Loucy (cell line): ENCODE measurements at regions not wholly inside any gene's neighbourhood (a gene's known extent, or its start where the extent isn't known, plus 50 kb on each side); places are given as distances from the start of the nearest gene placed in this dataset.

Source experiments
- H2AFZ ChIP-seq: fragments of 200-600 bp; sonication (generic); 2 replicates; pipeline ENCODE4 v1.6.0; 2016; ENCODE audit warnings: antibody characterized with exemption, mild to moderate bottlenecking, low read length, moderate library complexity
- H3F3A ChIP-seq: fragments of 200-600 bp; 2 replicates; pipeline ENCODE4 v1.6.0; 2016; ENCODE audit warnings: antibody characterized with exemption, low read depth, mild to moderate bottlenecking
- H3K27me3 ChIP-seq: fragments of 200-600 bp; sonication (generic); 2 replicates; pipeline ENCODE4 v1.6.1; 2014; ENCODE audit warnings: low read length, mild to moderate bottlenecking; ENCODE audit not compliant: insufficient read depth, poor library complexity, severe bottlenecking
- H3K36me3 ChIP-seq: fragments of 200-600 bp; sonication (generic); 2 replicates; pipeline ENCODE4 v1.6.1; 2016; ENCODE audit warnings: low read length; ENCODE audit not compliant: insufficient read depth
- H3K4me1 ChIP-seq: fragments of 200-600 bp; sonication (generic); 2 replicates; pipeline ENCODE4 v1.5.1; 2014; ENCODE audit warnings: low read length, mild to moderate bottlenecking; ENCODE audit not compliant: insufficient read depth, poor library complexity, severe bottlenecking
- H3K4me2 ChIP-seq: fragments of 200-600 bp; sonication (generic); 2 replicates; pipeline ENCODE4 v1.6.0; 2014; ENCODE audit warnings: antibody characterized with exemption, low read length, low read depth, mild to moderate bottlenecking; ENCODE audit not compliant: poor library complexity, severe bottlenecking
- H3K4me3 ChIP-seq: fragments of 200-600 bp; sonication (generic); 2 replicates; pipeline ENCODE4 v1.5.1; 2014; ENCODE audit warnings: low read length, mild to moderate bottlenecking, mixed read lengths; ENCODE audit not compliant: poor library complexity, severe bottlenecking
- H3K79me2 ChIP-seq: fragments of 200-600 bp; sonication (generic); 2 replicates; pipeline ENCODE4 v1.6.1; 2014; ENCODE audit warnings: low read length; ENCODE audit not compliant: insufficient read depth
- H3K9ac ChIP-seq: fragments of 200-600 bp; sonication (generic); 2 replicates; pipeline ENCODE4 v1.6.0; 2014; ENCODE audit warnings: mild to moderate bottlenecking, low read depth, low read length, moderate library complexity; ENCODE audit not compliant: poor library complexity, severe bottlenecking
- H3K9me2 ChIP-seq: fragments of 200-600 bp; sonication (generic); replicated peaks from 2 replicates; pipeline ENCODE4 v1.6.1; 2016; ENCODE audit warnings: low read depth, low read length, mixed read lengths
- H3K9me3 ChIP-seq: fragments of 200-600 bp; sonication (generic); 2 replicates; pipeline ENCODE4 v1.6.1; 2014; ENCODE audit warnings: mild to moderate bottlenecking, antibody characterized with exemption, low read length, low read depth; ENCODE audit not compliant: insufficient read depth
- H4K20me1 ChIP-seq: fragments of 200-600 bp; sonication (generic); 2 replicates; pipeline ENCODE4 v1.6.0; 2014; ENCODE audit warnings: antibody characterized with exemption, low read length, mild to moderate bottlenecking; ENCODE audit not compliant: insufficient read depth, poor library complexity, severe bottlenecking
- EZH2phosphoT487 ChIP-seq: fragments of 200-600 bp; IDR thresholded peaks from 2 replicates; pipeline ENCODE4 v1.6.1; 2018; ENCODE audit warnings: antibody characterized with exemption, mild to moderate bottlenecking, moderate library complexity, borderline replicate concordance
- TF ChIP-seq, protein P1 (sequence below): fragments of 200-600 bp; sonication (generic); conservative IDR thresholded peaks from 2 replicates; pipeline ENCODE4 v1.5.1; 2014; ENCODE audit warnings: mild to moderate bottlenecking, antibody characterized with exemption, low read length

DNA sequence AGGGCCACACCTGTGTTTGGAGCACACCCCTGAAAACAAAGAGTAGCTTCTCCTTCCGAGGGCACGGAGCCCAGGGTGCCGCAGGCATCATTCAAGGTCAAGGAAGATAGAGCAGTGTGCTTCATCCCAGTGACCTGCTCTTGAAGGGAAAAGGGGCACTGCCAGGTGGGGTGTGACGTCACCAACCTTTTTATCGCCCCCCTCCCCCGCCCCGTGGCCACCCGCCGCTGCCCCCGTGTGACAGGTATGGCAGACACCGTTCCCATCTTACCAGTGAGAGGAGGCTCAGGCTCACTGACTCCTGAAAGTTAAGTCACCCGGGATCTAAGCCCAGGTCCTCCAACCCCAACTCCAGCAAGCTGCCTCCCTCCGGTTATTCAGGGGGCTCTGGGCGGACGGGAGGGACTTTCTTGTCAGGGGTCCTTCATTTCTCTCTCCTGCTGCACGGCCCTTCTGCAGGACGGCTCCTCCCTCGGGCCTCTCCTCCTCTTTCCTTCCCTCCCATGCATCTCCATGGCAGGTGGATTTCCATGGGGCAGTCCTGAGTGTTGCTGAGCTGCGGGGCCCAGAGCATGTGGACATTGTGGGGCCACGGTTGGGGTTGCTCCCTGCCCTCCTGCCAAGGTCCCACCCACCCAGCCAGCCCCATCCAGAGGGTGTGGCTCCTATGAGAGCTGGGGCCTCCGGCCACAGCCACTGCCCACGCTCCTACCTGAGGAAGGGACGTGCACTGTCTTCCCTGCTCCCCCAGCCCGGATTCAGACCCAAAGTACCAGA is 114.1 kb upstream of the HDAC4 start:
- no peaks in the 10 kb centered on the region for H4K20me1 ChIP-seq
- H3K9ac ChIP-seq: no peak overlapping the region
- H3K79me2 ChIP-seq: no peaks in the 10 kb centered on the region
- no peak overlapping the region for H3K4me2 ChIP-seq
- H3K4me3 ChIP-seq: no peak overlapping the region
- no peak overlapping the region for H2AFZ ChIP-seq
- H3K9me2 ChIP-seq: no peaks in the 10 kb centered on the region
- H3K9me3 ChIP-seq: peaks cover 8% of the 10 kb centered on the region; the same call in 1 of the 2 replicates
- TF ChIP-seq, protein P1, sequence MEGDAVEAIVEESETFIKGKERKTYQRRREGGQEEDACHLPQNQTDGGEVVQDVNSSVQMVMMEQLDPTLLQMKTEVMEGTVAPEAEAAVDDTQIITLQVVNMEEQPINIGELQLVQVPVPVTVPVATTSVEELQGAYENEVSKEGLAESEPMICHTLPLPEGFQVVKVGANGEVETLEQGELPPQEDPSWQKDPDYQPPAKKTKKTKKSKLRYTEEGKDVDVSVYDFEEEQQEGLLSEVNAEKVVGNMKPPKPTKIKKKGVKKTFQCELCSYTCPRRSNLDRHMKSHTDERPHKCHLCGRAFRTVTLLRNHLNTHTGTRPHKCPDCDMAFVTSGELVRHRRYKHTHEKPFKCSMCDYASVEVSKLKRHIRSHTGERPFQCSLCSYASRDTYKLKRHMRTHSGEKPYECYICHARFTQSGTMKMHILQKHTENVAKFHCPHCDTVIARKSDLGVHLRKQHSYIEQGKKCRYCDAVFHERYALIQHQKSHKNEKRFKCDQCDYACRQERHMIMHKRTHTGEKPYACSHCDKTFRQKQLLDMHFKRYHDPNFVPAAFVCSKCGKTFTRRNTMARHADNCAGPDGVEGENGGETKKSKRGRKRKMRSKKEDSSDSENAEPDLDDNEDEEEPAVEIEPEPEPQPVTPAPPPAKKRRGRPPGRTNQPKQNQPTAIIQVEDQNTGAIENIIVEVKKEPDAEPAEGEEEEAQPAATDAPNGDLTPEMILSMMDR: no peak
- no peak for TF ChIP-seq EZH2phosphoT487
- no peaks in the 10 kb centered on the region for H3K27me3 ChIP-seq
- H3K4me1 ChIP-seq: no peaks in the 10 kb centered on the region
- H3K36me3 ChIP-seq: no peaks in the 10 kb centered on the region
- no peaks in the 10 kb centered on the region for H3F3A ChIP-seq

DNA sequence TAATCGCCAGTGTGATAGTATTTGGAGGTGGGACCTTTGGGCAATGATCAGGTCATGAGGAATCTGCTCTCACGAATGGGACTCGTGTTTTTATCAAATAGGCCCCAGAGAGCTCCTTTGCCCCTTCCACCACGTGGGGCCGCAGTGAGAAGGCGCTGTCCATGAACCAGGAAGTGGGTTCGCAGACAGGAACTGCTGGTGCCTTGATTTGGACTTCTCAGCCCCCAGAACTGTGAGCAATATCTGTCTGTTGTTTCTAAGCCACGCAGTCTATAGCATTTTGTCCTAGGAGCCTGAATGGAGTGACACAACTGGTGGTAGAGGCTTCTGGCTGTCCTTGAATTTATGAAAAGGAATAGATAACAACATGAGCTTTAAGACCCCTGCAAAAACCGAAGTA is 111.2 kb upstream of the HDAC4 start:
- Histone ChIP-seq H3K36me3 (no peaks in the 10 kb centered on the region), H2AFZ (no peak overlapping the region), H3F3A (no peaks in the 10 kb centered on the region), H3K4me3 (no peak overlapping the region), H3K9me2 (no peaks in the 10 kb centered on the region), H3K4me2 (no peak overlapping the region), H3K9ac (no peak overlapping the region), H3K9me3 (peaks cover 4% of the 10 kb centered on the region; the same call in 1 of the 2 replicates), H3K4me1 (no peaks in the 10 kb centered on the region), H3K27me3 (no peaks in the 10 kb centered on the region), H4K20me1 (no peaks in the 10 kb centered on the region), H3K79me2 (no peaks in the 10 kb centered on the region)
- no peak for TF ChIP-seq EZH2phosphoT487
- TF ChIP-seq, protein P1: no peak

DNA sequence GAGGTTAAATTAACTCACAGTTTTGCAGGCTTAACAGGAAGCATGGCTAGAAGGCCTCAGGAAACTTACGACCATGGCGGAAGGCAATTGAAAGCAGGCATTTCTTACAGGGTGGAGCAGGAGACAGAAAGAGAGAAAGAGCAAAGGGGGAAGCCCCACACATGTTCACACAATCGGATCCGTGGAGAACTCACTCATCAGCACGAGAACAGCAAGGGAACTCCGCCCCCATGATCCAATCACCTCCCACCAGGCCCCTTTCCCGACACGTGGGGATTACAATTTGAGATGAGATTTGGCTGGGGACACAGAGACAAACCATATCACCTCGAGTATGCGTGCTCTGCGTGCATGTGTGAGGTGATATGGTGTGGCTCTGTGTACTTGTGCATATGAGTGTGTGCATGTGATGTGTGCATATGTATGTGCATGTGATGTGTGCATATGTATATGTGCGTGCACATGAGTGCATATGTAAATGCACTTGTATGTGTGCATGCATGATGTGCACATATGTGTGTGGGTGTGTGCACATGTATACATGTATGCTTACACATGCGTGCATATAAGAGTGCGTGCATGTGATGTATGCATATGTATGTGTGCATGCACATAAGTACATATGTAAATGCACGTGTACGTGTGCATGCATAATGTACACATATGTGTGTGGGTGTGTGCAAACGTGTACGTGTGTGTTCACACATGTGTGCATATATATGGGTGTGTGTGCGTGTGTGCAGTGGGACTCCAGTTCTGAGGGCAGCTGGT is 108.7 kb upstream of the HDAC4 start:
- H3K4me1 ChIP-seq: no peaks in the 10 kb centered on the region
- H3K36me3 ChIP-seq: no peaks in the 10 kb centered on the region
- no peak overlapping the region for H3K4me3 ChIP-seq
- no peak overlapping the region for H2AFZ ChIP-seq
- no peaks in the 10 kb centered on the region for H3K9me2 ChIP-seq
- H3K79me2 ChIP-seq: no peaks in the 10 kb centered on the region
- no peak overlapping the region for H3K4me2 ChIP-seq
- H4K20me1 ChIP-seq: no peaks in the 10 kb centered on the region
- H3F3A ChIP-seq: no peaks in the 10 kb centered on the region
- H3K9ac ChIP-seq: no peak overlapping the region
- TF ChIP-seq, protein P1: no peak
- TF ChIP-seq EZH2phosphoT487: no peak
- no peaks in the 10 kb centered on the region for H3K27me3 ChIP-seq
- no peaks in the 10 kb centered on the region; the same call in 1 of the 2 replicates for H3K9me3 ChIP-seq
